Fibroblast of lung (primary cell): ENCODE measurements at regions not wholly inside any gene's neighbourhood (a gene's known extent, or its start where the extent isn't known, plus 50 kb on each side); places are given as distances from the start of the nearest gene placed in this dataset.
A peak's percentile ranks its signal among the peaks of the same experiment; 100 is the strongest.
"Not testable (repeated sequence)": the region's sequence is repeated elsewhere in the genome, so short reads cannot be mapped to it uniquely, and the experiment has no call there.

Experiments used
- DNase-seq, 2 donors: peaks; one replicate each; pipeline versions ENCODE4 v3.0.0 to v3.0.0-alpha.2; 2010; ENCODE audit warnings: low read depth in 2 of 2
- H2AFZ ChIP-seq: 2 replicates; pipeline ENCODE4 v1.5.1; 2012; ENCODE audit warnings: low read length, control low read depth, inconsistent platforms
- H3K27ac ChIP-seq: 2 replicates; pipeline ENCODE4 v1.5.1; 2011; ENCODE audit warnings: low read length, control low read depth; ENCODE audit not compliant: insufficient read depth
- H3K27me3 ChIP-seq: 2 replicates; pipeline ENCODE4 v1.5.1; 2011; ENCODE audit warnings: mild to moderate bottlenecking, low read length; ENCODE audit not compliant: control insufficient read depth, insufficient read depth
- H3K36me3 ChIP-seq: 2 replicates; pipeline ENCODE4 v1.5.1; 2011; ENCODE audit warnings: low read length; ENCODE audit not compliant: control insufficient read depth, insufficient read depth
- H3K4me1 ChIP-seq: 2 replicates; pipeline ENCODE4 v1.5.1; 2011; ENCODE audit warnings: low read length; ENCODE audit not compliant: control insufficient read depth, insufficient read depth; ENCODE audit errors: extremely low read depth
- H3K4me2 ChIP-seq: 2 replicates; pipeline ENCODE4 v1.5.1; 2011; ENCODE audit warnings: low read length, control low read depth; ENCODE audit not compliant: insufficient read depth; ENCODE audit errors: extremely low read depth
- H3K4me3 ChIP-seq, 4 experiments: fragments of 200-600 bp in 1 of 4; sonication (generic) in 1 of 4; replicated peaks in 1 of 4; 2 replicates each; pipeline ENCODE4 v1.5.1; 2011 to 2016; ENCODE audit warnings: low read length in 4 of 4, low read depth in 3 of 4, mild to moderate bottlenecking in 3 of 4, control low read depth in 2 of 4, inconsistent platforms in 1 of 4, mixed read lengths in 1 of 4; ENCODE audit not compliant: insufficient read depth in 1 of 4; ENCODE audit errors: control extremely low read depth in 1 of 4
- H3K79me2 ChIP-seq: 2 replicates; pipeline ENCODE4 v1.5.1; 2012; ENCODE audit warnings: mild to moderate bottlenecking, low read length, inconsistent platforms; ENCODE audit not compliant: control insufficient read depth, insufficient read depth
- H3K9ac ChIP-seq: 2 replicates; pipeline ENCODE4 v1.5.1; 2011; ENCODE audit warnings: mild to moderate bottlenecking, low read length, control low read depth; ENCODE audit not compliant: insufficient read depth
- H3K9me3 ChIP-seq: 2 replicates; pipeline ENCODE4 v1.5.1; 2012; ENCODE audit warnings: low read depth, low read length; ENCODE audit not compliant: control insufficient read depth, insufficient read depth
- H4K20me1 ChIP-seq: 2 replicates; pipeline ENCODE4 v1.5.1; 2011; ENCODE audit warnings: low read length; ENCODE audit not compliant: control insufficient read depth, insufficient read depth; ENCODE audit errors: extremely low read depth
- EZH2 ChIP-seq: IDR thresholded peaks from 2 replicates; pipeline ENCODE4 v1.5.1; 2012; ENCODE audit warnings: low read length, control low read depth, mild to moderate bottlenecking; ENCODE audit errors: missing control alignments
- TF ChIP-seq, protein P1 (sequence below), 2 donors: IDR thresholded peaks in 1 of 2; conservative IDR thresholded peaks in 1 of 2; 1 replicate in 1 of 2; 2 replicates in 1 of 2; pipeline ENCODE4 v1.5.1; 2011 to 2012; ENCODE audit warnings: low read length in 2 of 2, control low read depth in 1 of 2, inconsistent platforms in 1 of 2, low read depth in 1 of 2, mild to moderate bottlenecking in 1 of 2

DNA sequence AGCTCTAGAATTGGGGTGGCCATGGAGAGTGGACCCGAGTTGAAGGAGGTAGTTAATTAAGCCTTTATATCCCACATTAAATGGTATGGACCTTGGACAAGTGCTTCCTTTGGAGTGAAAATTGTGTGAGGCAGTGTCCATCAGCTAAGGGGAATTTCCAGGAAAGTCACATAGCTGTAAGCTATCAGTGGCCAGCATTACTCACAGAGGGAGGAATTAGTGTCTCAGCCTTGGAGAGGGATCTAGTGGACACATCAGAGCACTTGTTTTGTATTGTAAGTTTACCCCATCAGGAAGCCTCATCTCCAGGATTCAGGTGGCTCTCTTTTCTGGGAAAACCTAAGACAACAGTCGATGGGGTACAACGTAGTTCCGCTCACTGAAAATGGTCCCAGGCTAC, 416.7 kb downstream of the TFEC start:
- H3K9me3 ChIP-seq, result no peaks in the 10 kb centered on the region
- no peak overlapping the region for H3K4me3 ChIP-seq
- no peak overlapping the region for H3K9ac ChIP-seq
- no peaks in the 10 kb centered on the region for H3K36me3 ChIP-seq
- H3K27me3 ChIP-seq, result no peaks in the 10 kb centered on the region
- peaks cover 4% of the 10 kb centered on the region for H3K4me1 ChIP-seq
- TF ChIP-seq EZH2, result no peak
- TF ChIP-seq, protein P1, sequence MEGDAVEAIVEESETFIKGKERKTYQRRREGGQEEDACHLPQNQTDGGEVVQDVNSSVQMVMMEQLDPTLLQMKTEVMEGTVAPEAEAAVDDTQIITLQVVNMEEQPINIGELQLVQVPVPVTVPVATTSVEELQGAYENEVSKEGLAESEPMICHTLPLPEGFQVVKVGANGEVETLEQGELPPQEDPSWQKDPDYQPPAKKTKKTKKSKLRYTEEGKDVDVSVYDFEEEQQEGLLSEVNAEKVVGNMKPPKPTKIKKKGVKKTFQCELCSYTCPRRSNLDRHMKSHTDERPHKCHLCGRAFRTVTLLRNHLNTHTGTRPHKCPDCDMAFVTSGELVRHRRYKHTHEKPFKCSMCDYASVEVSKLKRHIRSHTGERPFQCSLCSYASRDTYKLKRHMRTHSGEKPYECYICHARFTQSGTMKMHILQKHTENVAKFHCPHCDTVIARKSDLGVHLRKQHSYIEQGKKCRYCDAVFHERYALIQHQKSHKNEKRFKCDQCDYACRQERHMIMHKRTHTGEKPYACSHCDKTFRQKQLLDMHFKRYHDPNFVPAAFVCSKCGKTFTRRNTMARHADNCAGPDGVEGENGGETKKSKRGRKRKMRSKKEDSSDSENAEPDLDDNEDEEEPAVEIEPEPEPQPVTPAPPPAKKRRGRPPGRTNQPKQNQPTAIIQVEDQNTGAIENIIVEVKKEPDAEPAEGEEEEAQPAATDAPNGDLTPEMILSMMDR (conservative IDR thresholded peaks at IDR 0.05 in 1 of 2, IDR thresholded peaks at IDR 0.05 in 1 of 2; ENCODE audit: low read depth in 1 of 2, low read length in 2 of 2), result no peak
- no peak overlapping the region for H3K27ac ChIP-seq
- H3K79me2 ChIP-seq, result no peaks in the 10 kb centered on the region
- peak in 1 of 2 donors; percentile 16 for DNase-seq
- no peak overlapping the region for H2AFZ ChIP-seq
- H4K20me1 ChIP-seq, result no peaks in the 10 kb centered on the region
- no peak overlapping the region for H3K4me2 ChIP-seq

DNA sequence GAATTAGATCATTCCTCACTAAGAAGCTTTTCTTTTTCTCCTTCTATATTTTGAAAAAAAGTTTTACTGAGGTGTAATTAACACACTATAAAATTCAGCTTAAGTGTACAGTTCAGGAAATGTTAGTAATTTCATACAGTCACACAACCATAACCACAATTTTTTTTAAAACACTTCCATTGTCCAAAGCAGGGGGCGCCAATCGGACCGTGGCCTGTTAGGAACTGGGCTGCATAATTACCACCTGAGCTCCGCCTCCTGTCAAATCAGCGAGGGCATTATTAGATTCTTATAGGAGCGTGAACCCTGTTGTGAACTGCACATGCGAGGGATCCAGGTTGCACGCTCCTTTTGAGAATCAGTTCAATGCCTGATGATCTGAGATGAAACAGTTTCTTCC, 427.1 kb downstream of the TFEC start:
- no peak overlapping the region for H3K27ac ChIP-seq
- no peaks in the 10 kb centered on the region for H3K36me3 ChIP-seq
- H3K79me2 ChIP-seq, result no peaks in the 10 kb centered on the region
- H3K4me2 ChIP-seq, result no peak overlapping the region
- no peaks in the 10 kb centered on the region for H3K9me3 ChIP-seq
- TF ChIP-seq, protein P1 (conservative IDR thresholded peaks at IDR 0.05 in 1 of 2, IDR thresholded peaks at IDR 0.05 in 1 of 2; ENCODE audit: low read depth in 1 of 2, low read length in 2 of 2), result no peak
- TF ChIP-seq EZH2, result no peak
- no peak for DNase-seq
- no peak overlapping the region for H3K9ac ChIP-seq
- H4K20me1 ChIP-seq, result no peaks in the 10 kb centered on the region
- H3K4me3 ChIP-seq, result no peak overlapping the region
- no peaks in the 10 kb centered on the region for H3K27me3 ChIP-seq
- no peak overlapping the region for H2AFZ ChIP-seq
- no peaks in the 10 kb centered on the region for H3K4me1 ChIP-seq

DNA sequence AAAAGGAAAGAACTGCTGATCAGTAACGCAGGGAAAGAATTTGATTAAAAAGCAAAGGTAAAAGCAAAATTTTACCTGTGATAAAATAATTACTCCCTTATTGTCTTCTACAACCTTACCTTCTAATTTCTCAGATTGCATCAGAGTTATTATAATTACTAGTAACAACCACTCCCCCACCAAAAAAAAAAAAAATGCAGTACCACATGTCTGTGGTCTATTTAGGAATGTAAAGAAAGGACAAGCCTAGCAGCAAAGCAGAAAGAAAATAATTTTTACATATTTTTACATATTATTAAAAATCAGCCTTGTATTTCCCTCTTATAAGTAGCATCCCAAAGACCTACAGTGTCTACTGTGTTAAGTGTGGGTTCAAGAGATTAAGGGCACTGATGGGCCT, 430.4 kb downstream of the TFEC start:
- Histone ChIP-seq H3K4me1 (no peaks in the 10 kb centered on the region), H3K4me2 (no peak overlapping the region)
- DNase-seq, result peak; percentile 10 to 51

DNA sequence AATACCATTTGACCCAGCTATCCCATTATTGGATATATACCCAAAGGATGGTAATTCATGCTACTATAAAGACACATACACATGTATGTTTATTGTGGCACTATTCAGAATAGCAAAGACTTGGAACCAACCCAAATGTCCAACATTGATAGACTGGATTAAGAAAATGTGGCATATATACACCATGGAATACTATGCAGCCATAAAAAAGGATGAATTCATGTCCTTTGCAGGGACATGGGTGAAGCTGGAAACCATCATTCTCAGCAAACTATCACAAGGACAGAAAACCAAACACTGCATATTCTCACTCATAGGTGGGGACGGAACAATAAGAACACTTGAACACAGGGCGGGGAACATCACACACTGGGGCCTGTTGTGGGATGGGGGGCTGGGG, 431.4 kb downstream of the TFEC start:
- not testable (repeated sequence) for DNase-seq, H3K36me3 ChIP-seq, H3K9ac ChIP-seq, H3K27ac ChIP-seq, H3K27me3 ChIP-seq, H3K4me2 ChIP-seq, H4K20me1 ChIP-seq, H3K4me3 ChIP-seq, H3K4me1 ChIP-seq, H3K9me3 ChIP-seq, H2AFZ ChIP-seq, H3K79me2 ChIP-seq

More for the DNA sequence above, 430.4 kb downstream of the TFEC start:
- no peaks in the 10 kb centered on the region for H3K9me3 ChIP-seq
- no peak for TF ChIP-seq EZH2
- H4K20me1 ChIP-seq, result no peaks in the 10 kb centered on the region
- H3K36me3 ChIP-seq, result no peaks in the 10 kb centered on the region
- H3K27ac ChIP-seq, result no peak overlapping the region
- peak overlapping the region; percentile 40 for H2AFZ ChIP-seq
- H3K9ac ChIP-seq, result no peak overlapping the region
- H3K4me3 ChIP-seq, result no peak overlapping the region
- no peaks in the 10 kb centered on the region for H3K27me3 ChIP-seq
- no peaks in the 10 kb centered on the region for H3K79me2 ChIP-seq

DNA sequence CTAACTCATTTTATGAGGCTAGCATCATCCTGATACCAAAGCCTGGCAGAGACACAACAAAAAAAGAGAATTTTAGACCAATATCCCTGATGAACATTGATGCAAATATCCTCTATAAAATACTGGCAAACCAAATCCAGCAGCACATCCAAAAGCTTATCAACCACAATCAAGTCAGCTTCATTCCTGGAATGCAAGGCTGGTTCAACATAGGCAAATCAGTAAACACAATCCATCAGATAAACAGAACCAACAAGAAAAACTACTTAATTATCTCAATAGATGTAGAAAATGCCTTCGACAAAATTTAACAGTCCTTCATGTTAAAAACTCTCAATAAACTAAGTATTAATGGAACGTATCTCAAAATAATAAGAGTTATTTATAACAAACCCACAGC, 433.3 kb downstream of the TFEC start:
- not testable (repeated sequence) for DNase-seq, H2AFZ ChIP-seq, H3K4me1 ChIP-seq, H4K20me1 ChIP-seq, H3K9ac ChIP-seq, H3K27ac ChIP-seq, H3K9me3 ChIP-seq, H3K36me3 ChIP-seq, H3K4me3 ChIP-seq, H3K27me3 ChIP-seq, H3K4me2 ChIP-seq, H3K79me2 ChIP-seq
